GM20431 (cell line): ENCODE measurements at regions not wholly inside any gene's neighbourhood (a gene's known extent, or its start where the extent isn't known, plus 50 kb on each side); places are given as distances from the start of the nearest gene placed in this dataset.

Experiments used
- in situ Hi-C: fragments of 300-500 bp; cut with MseI, MboI; formaldehyde crosslinking; loops from one replicate; pipeline ENCODE4 v1.15.0; 2020; ENCODE audit warnings: low sequenced_read_pairs; ENCODE audit not compliant: unreplicated experiment

DNA sequence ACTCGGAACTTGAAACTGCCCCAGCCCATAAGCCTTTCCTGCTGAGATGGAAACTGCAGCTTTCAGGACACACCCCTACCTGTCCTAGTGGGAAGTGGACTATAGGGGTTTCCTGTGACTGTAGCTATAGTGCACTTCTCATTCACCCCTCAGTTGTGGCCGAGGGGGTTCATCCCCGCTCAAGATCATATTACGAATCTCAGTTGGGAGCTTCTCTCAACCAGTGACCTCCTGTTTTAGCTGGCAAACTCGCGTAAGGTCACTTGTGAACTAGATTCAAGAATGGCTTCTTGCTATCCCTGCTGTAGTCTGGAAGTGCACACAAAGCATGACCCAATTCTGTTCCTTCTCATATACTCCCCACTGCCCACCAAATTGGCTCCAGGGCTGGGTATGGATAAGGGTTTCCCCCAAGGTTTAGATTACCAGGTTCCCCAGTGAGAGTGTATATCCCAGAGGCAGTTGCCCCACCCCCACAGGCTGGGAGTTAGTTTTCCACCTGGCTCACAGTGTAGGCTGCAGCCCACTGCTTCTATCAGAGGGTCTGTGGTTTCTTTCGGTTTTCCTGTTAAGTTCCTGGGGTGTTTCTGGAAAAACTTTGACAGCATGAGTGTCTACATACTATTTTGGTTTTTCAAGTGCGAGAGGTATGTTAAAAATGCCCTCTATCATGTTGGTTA is 812.9 kb downstream of the JRKL start:
- in situ Hi-C loops = no loop called here

DNA sequence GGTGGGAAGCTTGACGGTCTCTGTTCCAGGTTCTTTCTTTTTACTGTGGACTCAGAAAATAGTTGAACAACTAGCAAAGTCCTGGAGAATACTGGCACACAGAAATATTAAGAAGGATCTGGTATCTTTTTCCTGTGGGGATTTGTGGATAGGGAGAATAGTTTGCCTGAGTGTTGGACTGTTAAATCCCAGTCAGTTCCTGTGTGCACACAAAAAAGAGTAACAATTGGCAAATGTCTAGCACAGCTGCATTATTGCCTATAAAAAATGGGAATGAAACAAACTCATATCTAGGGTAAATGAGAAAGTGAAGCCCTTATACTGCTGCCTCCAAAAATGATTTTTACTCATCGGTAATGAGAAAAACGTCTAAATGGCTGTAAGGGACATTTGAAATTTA is 828.2 kb downstream of the JRKL start:
- in situ Hi-C loops = no loop called here

DNA sequence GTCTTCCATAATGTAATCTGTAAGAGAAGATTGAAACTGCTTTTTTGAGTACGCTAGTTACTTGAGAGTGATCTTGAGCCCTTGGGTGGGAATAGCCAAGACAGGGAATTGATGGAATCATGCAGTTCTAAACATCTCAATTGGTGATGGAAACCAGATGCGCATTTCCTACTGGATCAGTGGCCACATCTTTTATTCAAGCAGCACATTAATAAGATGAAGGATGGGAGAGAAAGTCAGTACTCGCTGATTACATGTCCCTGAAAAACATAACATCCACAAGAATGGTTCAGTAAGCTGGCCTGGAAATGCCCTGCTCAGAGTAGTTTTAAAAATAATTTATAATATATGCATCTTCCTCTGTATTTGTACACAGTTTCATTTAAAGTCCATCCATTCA is 833.8 kb downstream of the JRKL start:
- in situ Hi-C loops = no loop called here

DNA sequence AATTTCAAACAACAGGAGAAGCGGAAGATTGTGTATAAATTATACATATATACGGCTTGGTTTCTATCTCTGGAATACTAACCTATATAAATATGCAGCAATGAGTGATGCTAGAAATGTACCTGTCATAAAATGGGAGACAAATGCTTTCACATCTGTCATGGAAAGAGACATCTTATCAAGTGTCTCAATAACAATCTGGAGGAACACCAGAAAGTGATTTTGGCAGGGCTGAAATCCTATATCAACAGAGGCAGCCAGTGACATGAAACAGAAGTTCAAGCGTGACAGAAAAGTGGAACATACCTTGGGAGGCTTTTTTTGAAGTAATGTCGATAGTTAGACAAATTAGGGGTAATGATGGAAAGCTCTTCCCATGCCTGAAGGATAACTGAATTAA is 834.6 kb downstream of the JRKL start:
- in situ Hi-C loops = no loop called here

DNA sequence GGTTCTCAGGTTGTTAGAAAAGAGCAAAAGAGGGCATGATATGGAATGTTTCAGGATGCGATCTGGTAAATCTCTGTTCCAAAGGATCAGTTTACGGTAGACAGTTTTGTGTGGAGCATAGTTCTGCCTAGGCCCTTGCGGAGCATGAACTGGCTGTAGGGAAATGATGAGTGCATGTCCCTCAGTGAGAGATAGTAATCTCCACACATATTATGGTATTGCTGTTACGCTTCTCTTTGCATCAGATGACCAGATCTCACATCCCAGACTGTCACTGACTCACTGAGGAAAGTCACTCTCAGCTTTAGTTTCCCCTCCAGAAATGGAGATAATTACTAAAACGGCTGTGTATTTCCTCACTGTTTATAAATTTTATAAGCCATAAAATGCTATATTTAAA is 836.0 kb downstream of the JRKL start:
- in situ Hi-C loops = no loop called here

DNA sequence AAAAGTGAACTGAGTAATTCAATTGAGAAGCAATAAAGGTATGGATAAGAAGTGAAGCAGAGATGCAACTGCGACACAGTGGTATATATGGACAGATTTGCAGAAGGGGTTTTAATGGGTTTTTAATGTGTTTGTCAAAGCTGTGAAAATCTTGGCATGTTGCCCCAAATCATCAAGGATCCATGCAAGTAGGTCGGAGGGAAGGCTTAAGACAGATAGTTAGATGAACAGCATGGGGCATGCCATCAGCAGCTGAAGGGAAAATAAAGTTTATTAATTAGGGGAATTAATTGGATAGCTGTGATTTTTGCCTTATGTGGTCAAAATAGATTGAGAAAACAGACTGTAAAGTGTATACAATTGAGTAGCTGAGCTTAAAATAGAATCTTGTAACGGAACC is 840.1 kb downstream of the JRKL start:
- in situ Hi-C loops = no loop called here

DNA sequence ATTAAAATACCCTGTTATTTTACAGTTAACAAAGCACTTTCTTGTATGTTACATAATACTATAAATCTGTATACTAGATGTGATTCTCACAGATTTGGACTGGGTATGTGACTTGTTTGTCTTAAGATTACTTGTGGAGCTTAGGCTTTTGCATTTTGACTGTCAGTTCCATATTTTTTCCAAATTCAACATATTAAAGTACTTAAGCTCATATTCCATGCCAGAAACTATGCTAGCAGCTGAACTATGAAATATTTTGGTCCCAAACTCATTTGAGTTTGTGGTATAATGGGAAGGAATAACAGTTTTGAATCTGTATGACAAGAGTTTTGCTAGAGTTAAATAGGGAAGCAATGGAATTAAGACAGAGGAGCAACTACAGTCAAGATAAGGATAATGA is 841.4 kb downstream of the JRKL start:
- in situ Hi-C loops = no loop called here

DNA sequence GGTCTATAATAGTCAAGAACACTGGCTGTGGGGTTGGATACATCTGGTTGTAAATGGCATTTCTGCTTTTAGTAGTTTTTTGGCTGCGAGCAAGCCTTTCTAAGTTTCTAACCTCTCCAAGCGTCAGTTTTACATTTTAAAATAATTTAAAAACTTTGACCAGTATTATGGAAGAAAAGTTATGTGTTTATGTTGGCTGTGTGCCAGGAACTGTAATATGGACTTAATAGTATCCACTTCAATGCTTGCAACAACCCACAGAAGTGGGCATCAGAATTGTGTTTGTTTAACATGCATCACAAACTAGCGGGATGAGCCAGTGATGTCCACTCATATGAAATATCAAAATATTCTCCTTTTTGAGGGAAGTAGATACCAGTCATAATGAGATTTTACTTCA is 844.2 kb downstream of the JRKL start:
- in situ Hi-C loops = no loop called here

DNA sequence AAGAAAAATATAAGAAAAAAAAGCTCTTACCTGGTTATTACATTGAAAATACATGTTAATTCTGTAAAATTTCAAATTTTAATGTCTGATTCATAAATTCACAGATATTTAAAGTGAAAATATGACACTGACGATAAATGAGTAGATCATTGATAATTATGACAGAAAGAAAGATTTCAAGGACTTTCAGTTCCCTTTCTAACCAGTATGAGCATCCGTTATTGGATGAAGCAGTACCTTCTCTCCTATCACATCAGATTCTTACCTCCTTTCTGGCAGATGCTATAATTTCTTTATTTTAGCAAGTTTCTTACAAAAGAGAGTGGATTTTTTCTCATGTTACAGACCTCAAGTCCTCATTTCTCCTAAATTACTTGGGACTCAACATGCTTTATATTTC is 847.3 kb downstream of the JRKL start:
- in situ Hi-C loops = no loop called here

DNA sequence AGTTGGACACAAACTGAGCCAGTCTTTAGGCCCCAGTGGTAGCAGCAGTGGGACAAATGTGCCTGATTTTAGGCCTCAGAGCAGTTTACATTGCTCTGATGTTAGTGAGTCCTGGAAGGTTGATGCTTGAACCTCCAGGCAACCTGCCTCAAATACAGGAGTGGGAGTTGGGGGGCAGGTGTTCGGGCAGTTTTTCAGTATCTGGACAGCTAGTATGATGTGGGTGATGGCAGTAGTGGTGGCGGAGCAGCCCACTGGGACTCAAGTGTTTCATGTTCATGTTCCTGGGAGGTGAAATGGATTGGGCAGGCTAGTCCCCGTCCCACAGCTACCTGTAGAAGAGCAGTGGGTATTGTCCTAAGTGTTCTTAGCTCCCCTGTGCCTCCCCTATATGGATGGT is 857.8 kb downstream of the JRKL start:
- in situ Hi-C loops = no loop called here

DNA sequence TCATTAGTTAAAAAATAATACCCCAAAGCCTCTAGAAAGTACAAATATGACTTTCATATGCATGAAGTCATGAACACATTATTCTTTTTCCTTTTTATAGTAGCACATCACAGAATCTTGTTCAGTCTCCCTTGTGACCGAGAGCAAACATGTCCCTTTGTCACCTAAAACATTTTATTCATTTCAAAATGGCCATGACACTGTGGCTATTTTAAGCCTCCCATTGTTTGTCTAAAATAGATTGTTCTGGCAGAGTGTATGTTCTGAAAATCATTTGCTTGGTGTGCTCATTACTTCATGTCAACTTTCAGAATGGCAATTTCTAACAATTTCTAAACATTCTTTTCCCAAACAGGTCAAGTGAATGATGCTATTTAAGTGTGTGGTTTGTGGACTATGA is 865.0 kb downstream of the JRKL start:
- in situ Hi-C loops = no loop called here

DNA sequence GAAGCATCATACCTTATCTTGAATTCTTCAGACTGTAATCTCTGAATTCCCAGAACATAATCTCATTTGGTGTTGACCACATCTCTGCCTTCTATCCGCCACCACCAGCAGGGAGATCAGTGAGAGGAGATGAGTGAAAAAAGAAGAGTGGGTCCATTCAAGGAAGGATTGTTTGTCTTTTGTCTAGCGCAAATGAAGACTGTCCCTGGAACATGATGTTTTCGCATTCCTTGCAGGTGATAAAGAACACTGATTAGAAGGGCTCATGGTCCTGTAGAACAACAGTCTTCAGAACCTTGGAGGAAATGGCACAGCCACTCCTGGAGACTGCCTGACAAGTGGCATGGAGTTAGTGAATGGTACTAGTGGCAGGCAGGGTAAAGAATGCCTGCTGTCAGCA is 869.6 kb downstream of the JRKL start:
- in situ Hi-C loops = no loop called here

DNA sequence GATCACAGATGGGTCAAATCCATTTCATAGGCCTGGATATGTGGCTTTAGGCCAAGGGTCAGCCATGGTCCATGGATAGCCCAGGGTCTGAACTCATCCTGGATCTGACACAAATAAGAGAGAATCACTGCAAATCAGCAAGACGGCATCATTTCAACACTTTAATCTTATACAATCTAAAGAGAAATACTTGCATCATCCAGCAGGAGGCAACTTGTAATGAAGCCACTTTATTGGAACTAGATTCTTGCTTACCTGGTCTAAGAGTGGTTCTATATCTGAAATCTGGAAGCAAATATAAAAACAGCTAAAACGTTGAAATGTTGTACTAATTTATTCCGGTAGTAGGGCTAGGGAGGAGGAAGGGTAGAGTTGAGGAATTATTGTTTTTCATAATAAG is 870.1 kb downstream of the JRKL start:
- in situ Hi-C loops = no loop called here

DNA sequence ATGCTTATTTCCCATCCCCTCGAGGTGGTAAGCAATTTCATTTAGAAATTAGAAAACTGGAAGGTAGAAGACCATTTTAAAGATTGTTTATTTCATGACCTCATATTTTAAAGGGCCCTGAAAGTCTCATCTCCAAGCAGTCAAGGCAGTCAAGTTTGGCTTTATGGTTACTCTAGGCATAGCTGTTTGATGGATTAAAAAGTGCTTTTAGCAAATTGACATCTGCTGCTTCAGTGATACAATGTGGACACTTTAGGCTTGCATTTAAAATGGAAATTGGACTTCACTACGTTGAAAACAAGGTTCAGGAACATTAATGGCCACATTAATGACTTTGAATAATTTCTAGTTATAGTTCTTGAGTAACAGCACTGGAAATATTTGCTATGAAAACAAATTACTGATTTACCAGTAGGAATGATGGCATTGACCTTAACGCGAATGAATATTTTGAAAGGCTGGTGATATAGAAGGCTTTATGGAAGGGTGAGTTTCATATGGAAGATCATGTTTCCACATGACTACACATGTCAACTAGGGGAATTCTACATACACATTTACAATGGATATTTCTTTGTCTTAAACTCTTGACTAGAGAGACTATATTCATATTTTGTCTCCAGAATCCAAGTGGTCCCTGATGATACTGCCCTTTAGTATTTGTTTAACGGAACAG is 873.5 kb downstream of the JRKL start:
- in situ Hi-C loops = no loop called here

DNA sequence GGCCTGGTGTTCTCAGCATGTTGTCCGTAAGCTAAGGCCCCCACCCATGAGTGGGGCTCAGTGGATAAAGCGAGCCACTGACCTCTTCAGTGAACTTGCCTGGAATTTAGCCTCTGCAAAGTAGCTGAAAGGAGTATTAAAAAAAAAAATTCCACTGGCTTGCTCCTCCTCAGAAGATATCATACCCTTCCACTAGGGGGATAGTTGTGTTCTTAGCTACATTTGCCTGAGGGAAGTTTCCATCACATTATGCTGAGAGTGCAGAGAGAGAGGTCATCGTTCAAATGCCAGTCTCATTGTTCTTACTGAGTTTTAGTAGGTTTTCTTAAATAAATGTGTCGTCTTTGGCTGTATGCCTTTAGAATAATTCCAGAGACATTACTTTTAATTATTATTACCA is 879.7 kb downstream of the JRKL start:
- in situ Hi-C loops = no loop called here

DNA sequence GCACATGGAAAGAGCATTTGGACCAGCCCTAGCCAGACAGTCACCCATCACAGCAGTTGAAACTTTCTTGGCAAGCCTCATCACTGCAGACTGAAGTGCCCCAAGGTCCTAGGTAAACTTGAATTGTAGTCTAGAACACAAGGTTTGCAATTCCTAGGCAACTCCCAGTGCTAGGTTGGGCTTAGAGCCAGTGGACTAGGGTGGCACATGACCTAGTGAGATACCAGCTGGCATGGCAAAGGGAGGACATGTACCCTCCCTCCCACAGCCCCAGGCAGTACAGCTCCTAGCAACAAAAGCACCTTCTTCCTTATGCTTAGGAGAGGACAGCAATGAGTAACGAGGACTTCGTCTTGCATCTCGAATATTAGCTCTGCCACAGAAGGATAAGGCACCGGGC is 889.5 kb downstream of the JRKL start:
- in situ Hi-C loops = no loop called here

DNA sequence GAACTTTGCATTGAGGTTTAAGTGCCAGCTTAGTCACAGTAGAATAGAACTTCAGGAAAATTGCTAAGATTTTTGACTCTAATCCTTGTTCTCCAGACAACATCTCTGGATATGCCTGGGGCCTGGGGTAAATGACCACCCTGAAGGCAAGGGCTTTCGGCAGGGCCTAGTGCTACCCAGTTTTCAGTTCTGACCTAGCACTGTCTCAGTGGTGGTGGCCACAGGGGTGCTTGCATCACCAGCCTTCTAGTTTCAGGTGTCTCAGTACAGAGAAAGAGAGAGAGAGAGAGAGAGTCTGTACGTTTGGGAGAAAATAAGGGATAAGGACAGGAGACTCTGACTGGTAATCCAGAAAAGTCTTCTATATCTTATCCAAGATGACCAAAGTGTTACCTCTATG is 890.5 kb downstream of the JRKL start:
- in situ Hi-C loops = no loop called here

DNA sequence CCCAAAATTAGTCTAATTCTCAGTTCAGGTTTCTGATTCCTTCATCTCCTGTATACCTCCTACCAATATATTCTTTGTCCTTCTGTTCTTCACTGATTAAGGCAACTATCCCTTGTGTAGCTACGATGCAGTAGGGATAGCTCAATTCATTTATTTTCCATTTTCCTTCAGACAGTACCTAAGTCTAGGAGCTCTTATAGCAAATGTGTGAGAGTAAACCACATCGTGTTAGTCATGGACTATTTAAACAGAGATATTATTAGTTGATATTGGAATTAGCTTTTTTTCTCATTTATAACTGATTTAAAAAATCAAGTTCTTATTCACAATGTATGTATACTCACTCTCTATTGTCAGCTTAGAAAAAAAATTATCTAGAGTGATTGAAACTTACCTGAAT is 900.0 kb downstream of the JRKL start:
- in situ Hi-C loops = no loop called here

DNA sequence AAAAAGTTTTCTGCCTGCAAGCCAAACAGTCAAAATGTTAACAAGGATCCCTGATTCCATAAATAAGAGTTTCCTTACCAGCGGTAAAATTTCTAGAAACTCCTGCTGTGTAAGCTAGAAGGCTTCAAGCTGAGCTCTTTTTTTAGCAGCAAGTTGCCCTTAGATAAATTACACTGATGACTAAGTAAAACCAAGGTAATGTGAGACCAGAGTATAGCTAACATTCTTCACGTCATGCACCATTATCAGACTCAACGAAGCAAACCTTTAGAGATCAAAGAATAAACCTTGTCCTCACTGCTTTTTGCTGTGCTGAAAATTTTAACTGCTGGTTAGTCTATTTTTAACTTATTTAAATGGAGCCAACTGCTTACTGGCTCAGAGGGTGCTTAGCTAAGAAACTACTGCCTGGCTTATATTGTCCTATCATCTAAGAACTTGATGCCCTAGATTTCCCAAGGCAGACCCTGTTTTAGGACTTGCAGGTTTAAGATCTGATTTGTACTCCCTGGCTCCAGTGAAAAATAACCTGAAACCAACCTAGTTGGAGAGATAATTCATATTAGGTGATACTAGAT is 900.7 kb downstream of the JRKL start:
- in situ Hi-C loops = no loop called here

DNA sequence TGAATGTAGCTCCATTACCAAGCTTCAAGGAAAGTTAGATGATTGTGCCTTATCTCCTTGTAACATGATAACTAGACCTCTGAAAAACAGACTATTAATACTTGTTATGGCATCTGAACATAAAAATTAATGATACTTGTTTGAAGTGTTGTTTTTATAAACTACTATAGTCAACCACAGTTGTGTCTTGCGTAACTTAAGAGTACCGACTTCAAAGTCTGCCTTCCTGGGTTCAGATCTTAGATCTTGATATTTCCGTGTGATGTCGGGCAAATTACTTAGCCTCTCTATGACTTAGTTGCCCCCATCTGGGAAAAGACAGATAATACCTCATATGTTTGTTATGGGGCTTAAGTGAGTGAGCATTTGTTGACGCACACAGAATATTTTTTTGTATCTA is 906.5 kb downstream of the JRKL start:
- in situ Hi-C loops = no loop called here

DNA sequence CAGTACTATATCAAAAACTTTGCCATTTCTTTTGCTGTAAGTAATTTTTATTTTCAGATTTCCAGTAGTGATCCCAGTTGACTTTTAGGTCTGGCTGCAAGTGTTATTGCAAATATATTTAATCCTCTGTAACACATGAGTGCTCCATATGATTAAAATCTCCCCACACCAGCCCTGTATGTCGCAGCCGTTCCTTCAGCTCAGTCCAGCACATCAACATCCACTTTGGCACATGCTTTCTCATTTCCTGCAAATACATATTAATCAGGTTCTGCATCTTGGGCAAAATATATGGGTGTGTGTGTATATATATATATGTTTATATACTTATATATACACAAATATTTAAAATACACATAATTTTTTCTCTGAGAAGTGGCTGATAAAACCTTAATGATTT is 919.5 kb downstream of the JRKL start:
- in situ Hi-C loops = no loop called here

DNA sequence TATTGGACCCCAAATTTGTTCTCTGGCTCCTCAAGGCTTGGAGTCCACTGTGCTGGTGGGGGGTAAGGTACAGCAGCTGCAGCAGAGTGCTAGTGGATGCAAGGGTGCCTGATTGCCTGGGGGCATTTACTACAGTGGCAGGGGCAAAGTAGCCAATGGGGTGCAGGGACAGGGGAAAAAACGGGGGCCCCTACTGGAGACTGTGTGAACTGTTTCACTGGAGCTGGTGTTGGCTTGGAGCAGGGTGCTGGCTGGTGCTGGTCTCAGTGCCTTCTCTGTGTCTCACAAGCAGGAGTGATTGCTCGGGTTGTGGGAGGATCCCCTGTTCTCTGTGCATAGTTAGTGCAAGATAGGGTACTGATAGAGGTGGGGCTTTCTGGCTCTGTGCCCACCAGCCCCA is 935.9 kb downstream of the JRKL start:
- in situ Hi-C loops = no loop called here
